Ectodermal cell (in vitro differentiated cells): ENCODE measurements at regions not wholly inside any gene's neighbourhood (a gene's known extent, or its start where the extent isn't known, plus 50 kb on each side); places are given as distances from the start of the nearest gene placed in this dataset.

Source experiments
- H3K27ac ChIP-seq: 2 replicates; pipeline ENCODE4 v1.7.0; 2013; ENCODE audit warnings: mild to moderate bottlenecking, low read depth, low read length; ENCODE audit not compliant: insufficient read depth, poor library complexity, severe bottlenecking
- H3K27me3 ChIP-seq: 2 replicates; pipeline ENCODE4 v1.7.0; 2013; ENCODE audit warnings: mild to moderate bottlenecking, low read length; ENCODE audit not compliant: insufficient read depth, control insufficient read depth, poor library complexity, severe bottlenecking
- H3K36me3 ChIP-seq: one replicate; pipeline ENCODE4 v1.7.0; 2013; ENCODE audit warnings: low read length; ENCODE audit not compliant: control insufficient read depth, insufficient read depth
- H3K4me1 ChIP-seq: one replicate; pipeline ENCODE4 v1.7.0; 2013; ENCODE audit warnings: low read length; ENCODE audit not compliant: control insufficient read depth, insufficient read depth
- H3K4me3 ChIP-seq: 2 replicates; pipeline ENCODE4 v1.7.0; 2013; ENCODE audit warnings: low read depth, low read length, control low read depth; ENCODE audit not compliant: insufficient read depth
- H3K9me3 ChIP-seq: 2 replicates; pipeline ENCODE4 v1.7.0; 2013; ENCODE audit warnings: mild to moderate bottlenecking, low read length, moderate library complexity; ENCODE audit not compliant: control insufficient read depth
- WGBS, 2 experiments: methylation state at CpG; one replicate each; pipeline ENCODE4 v1.1.7; 2013; ENCODE audit warnings: missing lambda C conversion rate in 2 of 2; 5-methylcytosine and 5-hydroxymethylcytosine counted together

GRCh38 chr4:129167640-129168260, 71.8 kb downstream of the C4orf33 start:
- 61 to 63% methylated on average over 13 of the region's 13 CpGs for WGBS, 2 experiments

GRCh38 chr4:129172181-129172580, 76.2 kb downstream of the C4orf33 start:
- no peaks in the 10 kb centered on the region for H3K9me3 ChIP-seq
- H3K4me3 ChIP-seq: no peak overlapping the region
- no peak overlapping the region for H3K27ac ChIP-seq
- H3K4me1 ChIP-seq: no peaks in the 10 kb centered on the region
- H3K27me3 ChIP-seq: no peaks in the 10 kb centered on the region
- no peaks in the 10 kb centered on the region for H3K36me3 ChIP-seq

More at GRCh38 chr4:129167640-129168260, 71.8 kb downstream of the C4orf33 start:
- Histone ChIP-seq H3K9me3 (no peaks in the 10 kb centered on the region), H3K4me3 (no peak overlapping the region), H3K4me1 (no peaks in the 10 kb centered on the region), H3K27ac (no peak overlapping the region), H3K36me3 (no peaks in the 10 kb centered on the region), H3K27me3 (no peaks in the 10 kb centered on the region)

GRCh38 chr4:129176864-129177263, 80.9 kb downstream of the C4orf33 start:
- WGBS, 2 experiments: 100% methylated on average over 1 of the region's 1 CpG
- H3K27me3 ChIP-seq: no peaks in the 10 kb centered on the region
- H3K4me3 ChIP-seq: no peak overlapping the region
- no peak overlapping the region for H3K27ac ChIP-seq
- H3K36me3 ChIP-seq: no peaks in the 10 kb centered on the region
- H3K4me1 ChIP-seq: no peaks in the 10 kb centered on the region
- H3K9me3 ChIP-seq: no peaks in the 10 kb centered on the region

GRCh38 chr4:129179276-129179675, 83.3 kb downstream of the C4orf33 start:
- Histone ChIP-seq H3K9me3 (no peaks in the 10 kb centered on the region), H3K4me1 (no peaks in the 10 kb centered on the region), H3K4me3 (no peak overlapping the region), H3K36me3 (no peaks in the 10 kb centered on the region), H3K27ac (no peak overlapping the region), H3K27me3 (no peaks in the 10 kb centered on the region)
- WGBS, 2 experiments: 93 to 100% methylated on average over 1 to 2 of the region's 2 CpGs

GRCh38 chr4:129189630-129190029, 93.7 kb downstream of the C4orf33 start:
- Histone ChIP-seq H3K4me3 (no peak overlapping the region), H3K36me3 (no peaks in the 10 kb centered on the region), H3K27me3 (no peaks in the 10 kb centered on the region), H3K27ac (no peak overlapping the region), H3K4me1 (no peaks in the 10 kb centered on the region), H3K9me3 (no peaks in the 10 kb centered on the region)
- WGBS, 2 experiments: 86 to 92% methylated on average over 4 of the region's 4 CpGs

- Histone ChIP-seq H3K4me1 (no peaks in the 10 kb centered on the region), H3K27me3 (no peaks in the 10 kb centered on the region), H3K36me3 (no peaks in the 10 kb centered on the region), H3K27ac (no peak overlapping the region), H3K9me3 (no peaks in the 10 kb centered on the region), H3K4me3 (no peak overlapping the region)
- WGBS, 2 experiments: 86 to 93% methylated on average over 3 of the region's 3 CpGs
Measured at GRCh38 chr4:129193357-129194100, 97.6 kb downstream of the C4orf33 start.

- Histone ChIP-seq H3K36me3 (no peaks in the 10 kb centered on the region), H3K4me1 (no peaks in the 10 kb centered on the region), H3K27me3 (no peaks in the 10 kb centered on the region), H3K9me3 (no peaks in the 10 kb centered on the region), H3K4me3 (no peak overlapping the region), H3K27ac (no peak overlapping the region)
- WGBS, 2 experiments: 63 to 91% methylated on average over 1 to 3 of the region's 3 CpGs
Measured at GRCh38 chr4:129208481-129208880, 112.5 kb downstream of the C4orf33 start.

GRCh38 chr4:129213692-129214091, 117.7 kb downstream of the C4orf33 start:
- H3K9me3 ChIP-seq: no peaks in the 10 kb centered on the region
- no peak overlapping the region for H3K4me3 ChIP-seq
- no peaks in the 10 kb centered on the region for H3K27me3 ChIP-seq
- H3K27ac ChIP-seq: no peak overlapping the region
- no peaks in the 10 kb centered on the region for H3K36me3 ChIP-seq
- 80 to 85% methylated on average over 1 of the region's 1 CpG for WGBS, 2 experiments
- no peaks in the 10 kb centered on the region for H3K4me1 ChIP-seq

GRCh38 chr4:129218360-129218759, 122.4 kb downstream of the C4orf33 start:
- H3K27me3 ChIP-seq: no peaks in the 10 kb centered on the region
- WGBS, 2 experiments: 72 to 77% methylated on average over 4 of the region's 4 CpGs
- no peaks in the 10 kb centered on the region for H3K9me3 ChIP-seq
- H3K4me1 ChIP-seq: no peaks in the 10 kb centered on the region
- no peak overlapping the region for H3K4me3 ChIP-seq
- no peak overlapping the region for H3K27ac ChIP-seq
- no peaks in the 10 kb centered on the region for H3K36me3 ChIP-seq

- H3K4me1 ChIP-seq: no peaks in the 10 kb centered on the region
- H3K4me3 ChIP-seq: no peak overlapping the region
- no peaks in the 10 kb centered on the region for H3K36me3 ChIP-seq
- 88 to 100% methylated on average over 1 of the region's 1 CpG for WGBS, 2 experiments
- no peak overlapping the region for H3K27ac ChIP-seq
- no peaks in the 10 kb centered on the region for H3K9me3 ChIP-seq
- no peaks in the 10 kb centered on the region for H3K27me3 ChIP-seq
Measured at GRCh38 chr4:129218897-129219296, 122.9 kb downstream of the C4orf33 start.
